ENCODE measurements at regions not wholly inside any gene's neighbourhood (a gene's known extent, or its start where the extent isn't known, plus 50 kb on each side); places are given as distances from the start of the nearest gene placed in this dataset.

- Histone ChIP-seq H3K4me3 (ENCODE audit: low read depth, low read length) (no peak overlapping the region), H3K27me3 (ENCODE audit: control insufficient read depth, insufficient read depth, low read length) (peaks cover 6% of the 10 kb centered on the region), H3K36me3 (ENCODE audit: control insufficient read depth, insufficient read depth, low read length) (no peaks in the 10 kb centered on the region)
- TF ChIP-seq, protein P1, sequence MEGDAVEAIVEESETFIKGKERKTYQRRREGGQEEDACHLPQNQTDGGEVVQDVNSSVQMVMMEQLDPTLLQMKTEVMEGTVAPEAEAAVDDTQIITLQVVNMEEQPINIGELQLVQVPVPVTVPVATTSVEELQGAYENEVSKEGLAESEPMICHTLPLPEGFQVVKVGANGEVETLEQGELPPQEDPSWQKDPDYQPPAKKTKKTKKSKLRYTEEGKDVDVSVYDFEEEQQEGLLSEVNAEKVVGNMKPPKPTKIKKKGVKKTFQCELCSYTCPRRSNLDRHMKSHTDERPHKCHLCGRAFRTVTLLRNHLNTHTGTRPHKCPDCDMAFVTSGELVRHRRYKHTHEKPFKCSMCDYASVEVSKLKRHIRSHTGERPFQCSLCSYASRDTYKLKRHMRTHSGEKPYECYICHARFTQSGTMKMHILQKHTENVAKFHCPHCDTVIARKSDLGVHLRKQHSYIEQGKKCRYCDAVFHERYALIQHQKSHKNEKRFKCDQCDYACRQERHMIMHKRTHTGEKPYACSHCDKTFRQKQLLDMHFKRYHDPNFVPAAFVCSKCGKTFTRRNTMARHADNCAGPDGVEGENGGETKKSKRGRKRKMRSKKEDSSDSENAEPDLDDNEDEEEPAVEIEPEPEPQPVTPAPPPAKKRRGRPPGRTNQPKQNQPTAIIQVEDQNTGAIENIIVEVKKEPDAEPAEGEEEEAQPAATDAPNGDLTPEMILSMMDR (IDR thresholded peaks at IDR 0.05; ENCODE audit: insufficient read depth, low read length, poor library complexity, severe bottlenecking), result no peak
- DNase-seq (ENCODE audit: low read depth), result no peak
Observed at GRCh38 chr9:113660196-113660595, 196.7 kb downstream of the RGS3 start.

DNA sequence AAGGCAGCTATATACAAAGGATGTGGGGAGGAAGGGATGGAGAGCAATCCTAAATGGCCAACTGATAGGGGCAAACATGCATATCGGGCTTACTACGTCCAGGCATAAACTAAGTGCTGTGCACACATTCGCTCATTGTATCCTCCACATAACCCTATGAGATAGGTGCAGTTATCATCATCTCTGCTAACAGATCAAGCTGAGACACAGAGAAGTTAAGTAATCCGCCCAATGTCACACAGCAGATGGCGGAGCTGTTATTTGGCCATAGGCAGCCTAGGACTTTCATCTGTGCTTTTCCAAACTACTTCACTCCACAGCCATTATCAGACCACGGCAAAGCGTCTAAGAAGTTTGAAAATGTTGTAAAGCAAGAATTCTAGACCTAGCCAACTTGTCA is 197.5 kb downstream of the RGS3 start:
- Histone ChIP-seq H3K36me3 (ENCODE audit: control insufficient read depth, insufficient read depth, low read length) (no peaks in the 10 kb centered on the region), H3K4me3 (ENCODE audit: low read depth, low read length) (no peak overlapping the region), H3K27me3 (ENCODE audit: control insufficient read depth, insufficient read depth, low read length) (peaks cover 6% of the 10 kb centered on the region)
- TF ChIP-seq, protein P1 (IDR thresholded peaks at IDR 0.05; ENCODE audit: insufficient read depth, low read length, poor library complexity, severe bottlenecking), result no peak
- no peak for DNase-seq (ENCODE audit: low read depth)

- Histone ChIP-seq H3K36me3 (ENCODE audit: control insufficient read depth, insufficient read depth, low read length) (no peaks in the 10 kb centered on the region), H3K27me3 (ENCODE audit: control insufficient read depth, insufficient read depth, low read length) (peaks cover 6% of the 10 kb centered on the region), H3K4me3 (ENCODE audit: low read depth, low read length) (no peak overlapping the region)
- DNase-seq (ENCODE audit: low read depth), result no peak
- TF ChIP-seq, protein P1 (IDR thresholded peaks at IDR 0.05; ENCODE audit: insufficient read depth, low read length, poor library complexity, severe bottlenecking), result no peak
Observed at GRCh38 chr9:113664181-113664875, 200.8 kb downstream of the RGS3 start.

DNA sequence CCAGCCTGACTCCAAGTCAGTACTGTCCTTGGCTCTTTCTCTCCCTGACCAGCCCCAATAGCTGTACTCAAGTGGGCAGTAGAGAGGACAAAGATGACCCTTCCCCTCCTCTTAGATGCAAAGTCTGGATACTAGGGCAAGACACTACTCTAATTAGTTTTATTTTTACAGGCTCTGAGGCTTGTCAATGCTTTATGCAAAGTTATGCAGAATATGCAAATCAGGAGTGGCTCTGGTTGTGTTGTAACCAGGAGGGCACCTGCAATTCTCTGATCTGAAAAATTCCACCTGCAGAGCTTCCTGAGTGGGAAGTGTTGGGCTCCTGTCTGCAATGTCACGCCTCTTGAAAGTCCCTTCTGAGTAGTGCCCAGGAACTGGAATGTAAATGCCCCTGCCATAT is 201.5 kb downstream of the RGS3 start:
- no peak for DNase-seq (ENCODE audit: low read depth)
- Histone ChIP-seq H3K27me3 (ENCODE audit: control insufficient read depth, insufficient read depth, low read length) (peaks cover 4% of the 10 kb centered on the region), H3K36me3 (ENCODE audit: control insufficient read depth, insufficient read depth, low read length) (no peaks in the 10 kb centered on the region), H3K4me3 (ENCODE audit: low read depth, low read length) (no peak overlapping the region)
- TF ChIP-seq, protein P1 (IDR thresholded peaks at IDR 0.05; ENCODE audit: insufficient read depth, low read length, poor library complexity, severe bottlenecking), result no peak

DNA sequence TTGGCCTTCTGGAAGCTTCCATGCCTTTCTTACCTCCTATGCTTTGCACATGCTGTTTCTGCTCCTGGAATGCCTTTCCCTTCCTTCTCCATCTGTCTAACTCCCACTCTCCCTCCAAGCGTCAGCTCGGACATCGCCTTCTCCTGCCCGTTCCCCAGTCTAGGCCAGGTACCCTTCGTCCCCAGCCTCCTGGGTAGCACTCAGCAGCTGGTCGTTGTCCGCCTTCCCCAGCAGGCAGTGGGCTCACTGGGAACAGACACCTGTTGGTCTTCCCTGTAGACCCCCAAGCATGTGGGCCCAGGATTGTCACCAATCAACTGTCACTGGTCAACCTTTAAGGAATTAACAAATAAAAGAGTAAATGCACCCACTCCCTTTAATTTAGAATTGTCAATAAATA is 202.2 kb downstream of the RGS3 start:
- Histone ChIP-seq H3K36me3 (ENCODE audit: control insufficient read depth, insufficient read depth, low read length) (no peaks in the 10 kb centered on the region), H3K27me3 (ENCODE audit: control insufficient read depth, insufficient read depth, low read length) (no peaks in the 10 kb centered on the region), H3K4me3 (ENCODE audit: low read depth, low read length) (no peak overlapping the region)
- no peak for DNase-seq (ENCODE audit: low read depth)
- TF ChIP-seq, protein P1 (IDR thresholded peaks at IDR 0.05; ENCODE audit: insufficient read depth, low read length, poor library complexity, severe bottlenecking), result no peak

- DNase-seq (ENCODE audit: low read depth), result no peak
- TF ChIP-seq, protein P1 (IDR thresholded peaks at IDR 0.05; ENCODE audit: insufficient read depth, low read length, poor library complexity, severe bottlenecking), result no peak
- H3K4me3 ChIP-seq (ENCODE audit: low read depth, low read length), result no peak overlapping the region
Observed at GRCh38 chr9:113668061-113668460, 204.5 kb downstream of the RGS3 start.

More at GRCh38 chr9:113668061-113668460, 204.5 kb downstream of the RGS3 start:
- Histone ChIP-seq H3K27me3 (ENCODE audit: control insufficient read depth, insufficient read depth, low read length) (no peaks in the 10 kb centered on the region), H3K36me3 (ENCODE audit: control insufficient read depth, insufficient read depth, low read length) (no peaks in the 10 kb centered on the region)
